GM12864 (cell line): ENCODE measurements at regions not wholly inside any gene's neighbourhood (a gene's known extent, or its start where the extent isn't known, plus 50 kb on each side); places are given as distances from the start of the nearest gene placed in this dataset.

ENCODE experiments used
- DNase-seq: peaks from one replicate; pipeline ENCODE4 v3.0.0-alpha.2; 2011; ENCODE audit warnings: low read depth
- H3K4me3 ChIP-seq: 2 replicates; pipeline ENCODE4 v1.5.1; 2011; ENCODE audit warnings: mild to moderate bottlenecking, low read depth, low read length, control low read depth
- CTCF ChIP-seq: IDR thresholded peaks from 2 replicates; pipeline ENCODE4 v1.5.1; 2011; ENCODE audit warnings: low read depth, mild to moderate bottlenecking, moderate library complexity, low read length, control low read depth, inconsistent platforms; ENCODE audit errors: missing control alignments

DNA sequence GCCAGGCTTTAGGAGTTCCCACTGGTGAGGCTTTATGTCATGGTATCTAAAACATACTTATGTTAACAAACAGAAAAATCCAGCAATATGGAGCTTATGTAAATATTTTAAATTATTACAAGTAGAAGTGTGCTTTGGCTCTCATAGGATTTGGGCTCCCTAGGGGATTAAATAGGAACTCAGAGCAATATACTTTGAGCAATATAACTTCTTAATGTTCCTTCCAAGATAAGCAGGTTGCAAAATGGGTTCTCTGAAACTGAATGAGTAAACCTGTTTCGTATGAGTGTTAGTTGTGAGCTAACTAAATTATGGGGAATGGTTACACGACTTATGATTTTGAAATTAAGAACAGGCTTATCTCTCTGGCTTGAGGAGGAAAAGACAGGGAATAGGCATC is 366.1 kb upstream of the ZNF385D start:
- no peak for DNase-seq
- no peak overlapping the region for H3K4me3 ChIP-seq
- no peak for TF ChIP-seq CTCF

- TF ChIP-seq CTCF, result no peak
- peak; percentile 10 for DNase-seq
- no peak overlapping the region for H3K4me3 ChIP-seq
These were observed 366.8 kb upstream of the ZNF385D start for GRCh38 chr3:22117751-22118346.

- TF ChIP-seq CTCF, result no peak
- H3K4me3 ChIP-seq, result no peak overlapping the region
- no peak for DNase-seq
These were observed 367.5 kb upstream of the ZNF385D start for GRCh38 chr3:22118542-22118941.

DNA sequence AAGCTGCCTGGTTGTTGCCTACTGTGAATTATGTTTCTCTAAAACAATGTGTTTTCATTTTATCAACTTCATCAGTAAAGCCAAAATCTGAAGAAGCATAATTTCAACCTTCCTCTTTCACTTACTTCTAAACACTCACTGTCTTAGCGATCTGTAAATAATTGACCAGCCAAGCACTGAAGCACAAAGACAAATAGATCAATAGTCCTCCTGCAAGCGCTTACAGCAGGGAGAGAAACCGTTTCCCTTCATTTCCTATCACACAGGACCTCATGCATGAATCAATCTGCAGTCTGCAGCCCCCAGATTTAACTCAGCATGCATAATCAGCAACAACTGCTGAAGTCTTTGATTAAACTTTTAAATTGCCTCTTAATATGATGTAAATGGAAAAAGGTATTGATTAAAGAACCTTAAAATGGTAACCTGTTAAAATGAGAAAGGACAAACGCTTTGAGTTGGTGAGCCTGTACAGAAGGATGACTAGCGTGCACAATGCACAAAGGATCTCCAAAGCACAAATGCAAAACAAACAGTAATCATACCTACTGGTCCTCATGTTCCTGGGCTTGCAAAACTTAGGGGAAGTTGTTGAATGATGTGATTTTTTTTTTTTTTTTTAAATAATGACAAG is 370.2 kb upstream of the ZNF385D start:
- no peak for TF ChIP-seq CTCF
- DNase-seq, result no peak
- H3K4me3 ChIP-seq, result no peak overlapping the region

- no peak overlapping the region for H3K4me3 ChIP-seq
- no peak for DNase-seq
- no peak for TF ChIP-seq CTCF
These were observed 371.6 kb upstream of the ZNF385D start for GRCh38 chr3:22122567-22122966.

GRCh38 chr3:22129101-22129500 is 378.1 kb upstream of the ZNF385D start:
- H3K4me3 ChIP-seq, result no peak overlapping the region
- no peak for DNase-seq
- no peak for TF ChIP-seq CTCF

DNA sequence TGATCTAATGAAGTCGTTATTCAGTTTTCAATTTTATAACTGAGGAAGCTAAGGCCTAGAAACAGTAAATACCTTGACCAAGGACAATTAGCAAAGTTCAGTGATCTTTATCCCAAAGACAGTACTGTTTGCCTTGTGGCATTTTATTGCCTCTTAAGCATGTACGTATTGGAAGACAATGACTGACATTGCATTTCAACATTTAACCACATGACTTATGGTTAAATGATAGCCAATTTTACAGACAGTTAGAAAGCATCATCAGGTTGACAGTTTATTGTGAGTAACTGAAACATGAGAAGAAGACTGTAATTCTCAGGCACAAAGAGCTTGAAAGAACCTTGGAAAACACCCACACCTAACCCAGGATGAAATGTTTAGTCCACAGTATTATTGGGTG is 390.8 kb upstream of the ZNF385D start:
- DNase-seq, result no peak
- H3K4me3 ChIP-seq, result no peak overlapping the region
- TF ChIP-seq CTCF, result no peak
